SU-DHL-6 (cell line): ENCODE measurements at regions not wholly inside any gene's neighbourhood (a gene's known extent, or its start where the extent isn't known, plus 50 kb on each side); places are given as distances from the start of the nearest gene placed in this dataset.

Experiments used
- H2AFZ ChIP-seq: fragments of 200-600 bp; sonication (generic); 2 replicates; pipeline ENCODE4 v1.6.1; 2014; ENCODE audit warnings: low read depth, mild to moderate bottlenecking, moderate library complexity, mixed read lengths, antibody characterized with exemption, low read length; ENCODE audit not compliant: severe bottlenecking
- H3F3A ChIP-seq: fragments of 200-600 bp; shearing (Covaris generic); 2 replicates; pipeline ENCODE4 v1.6.0; 2016; ENCODE audit warnings: antibody characterized with exemption, mild to moderate bottlenecking; ENCODE audit not compliant: insufficient read depth
- H3K27ac ChIP-seq: fragments of 200-600 bp; sonication (generic); 2 replicates; pipeline ENCODE4 v1.5.1; 2016; ENCODE audit warnings: low read depth, mild to moderate bottlenecking, low read length, moderate library complexity, mixed read lengths
- H3K27me3 ChIP-seq: fragments of 200-600 bp; sonication (generic), shearing (Covaris generic); 2 replicates; pipeline ENCODE4 v1.6.0; 2014; ENCODE audit warnings: mild to moderate bottlenecking, low read length
- H3K36me3 ChIP-seq: fragments of 200-600 bp; sonication (generic); 2 replicates; pipeline ENCODE4 v1.6.1; 2014; ENCODE audit warnings: mild to moderate bottlenecking, low read length, mixed read lengths
- H3K4me2 ChIP-seq: fragments of 300-600, 200-600 bp; shearing (Covaris generic), sonication (generic); 2 replicates; pipeline ENCODE4 v1.6.0; 2014; ENCODE audit warnings: low read length, low read depth, mild to moderate bottlenecking; ENCODE audit not compliant: poor library complexity, severe bottlenecking
- H3K4me3 ChIP-seq: fragments of 200-600 bp; sonication (generic); 2 replicates; pipeline ENCODE4 v1.5.1; 2014; ENCODE audit warnings: antibody characterized with exemption, low read length, mild to moderate bottlenecking, mixed read lengths; ENCODE audit not compliant: insufficient read depth, poor library complexity, severe bottlenecking
- H3K79me2 ChIP-seq: fragments of 200-600 bp; sonication (generic); 2 replicates; pipeline ENCODE4 v1.6.1; 2014; ENCODE audit warnings: mild to moderate bottlenecking, low read length, moderate library complexity; ENCODE audit not compliant: insufficient read depth
- H3K9ac ChIP-seq: fragments of 200-600 bp; sonication (generic); 2 replicates; pipeline ENCODE4 v1.7.0; 2014; ENCODE audit warnings: mild to moderate bottlenecking, low read length
- H3K9me2 ChIP-seq: fragments of 200-600 bp; sonication (generic); replicated peaks from 2 replicates; pipeline ENCODE4 v1.6.1; 2014; ENCODE audit warnings: low read length; ENCODE audit not compliant: insufficient read depth
- H3K9me3 ChIP-seq: fragments of 200-600 bp; sonication (generic); 2 replicates; pipeline ENCODE4 v1.6.1; 2014; ENCODE audit warnings: low read length, mixed read lengths; ENCODE audit not compliant: insufficient read depth
- H4K20me1 ChIP-seq: fragments of 200-600 bp; sonication (generic); 2 replicates; pipeline ENCODE4 v1.6.1; 2014; ENCODE audit warnings: low read depth, mild to moderate bottlenecking, antibody characterized with exemption, low read length, moderate library complexity, mixed read lengths
- EZH2phosphoT487 ChIP-seq: fragments of 200-600 bp; sonication (generic), shearing (Covaris generic); conservative IDR thresholded peaks from 2 replicates; pipeline ENCODE4 v1.6.1; 2018; ENCODE audit warnings: mild to moderate bottlenecking, antibody characterized with exemption, low read length, moderate library complexity, mixed read lengths
- TF ChIP-seq, protein P1 (sequence below): fragments of 200-600 bp; sonication (generic); IDR thresholded peaks from one replicate; pipeline ENCODE4 v1.5.1; 2017; ENCODE audit warnings: antibody characterized with exemption, mild to moderate bottlenecking, low read length, moderate library complexity; ENCODE audit not compliant: insufficient read depth, poor library complexity, severe bottlenecking

DNA sequence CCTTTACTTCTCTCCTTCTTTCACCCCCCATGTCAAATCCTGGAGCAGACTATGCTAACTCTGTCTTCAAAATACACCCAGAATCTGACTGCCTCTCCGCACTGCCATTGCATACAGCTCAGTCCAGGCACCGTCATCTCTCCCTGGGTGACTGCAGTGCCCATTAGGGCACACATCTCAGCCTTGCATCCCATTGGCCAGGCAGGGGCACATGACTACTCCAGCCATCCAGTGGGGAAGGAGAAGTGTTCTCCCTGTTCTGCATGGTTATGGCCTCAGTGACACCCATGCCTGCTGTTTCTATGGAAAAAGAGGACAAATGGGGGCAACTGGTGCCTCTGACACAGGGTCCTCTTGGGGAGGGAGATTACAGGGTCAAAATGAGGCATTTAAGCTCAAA is 270.5 kb downstream of the MATN1 start:
- Histone ChIP-seq H3K4me2 (no peak overlapping the region), H3K27ac (no peak overlapping the region)

GRCh38 chr1:30452170-30452569 is 271.2 kb downstream of the MATN1 start:
- Histone ChIP-seq H3K9me3 (no peaks in the 10 kb centered on the region), H3K27ac (no peak overlapping the region), H3K4me3 (no peak overlapping the region), H3K27me3 (no peaks in the 10 kb centered on the region), H3K4me2 (no peak overlapping the region), H3K9ac (no peak overlapping the region), H3K79me2 (no peaks in the 10 kb centered on the region), H3K9me2 (no peaks in the 10 kb centered on the region), H3F3A (no peaks in the 10 kb centered on the region), H2AFZ (no peak overlapping the region), H4K20me1 (no peaks in the 10 kb centered on the region), H3K36me3 (no peaks in the 10 kb centered on the region)
- TF ChIP-seq EZH2phosphoT487: no peak
- TF ChIP-seq, protein P1, sequence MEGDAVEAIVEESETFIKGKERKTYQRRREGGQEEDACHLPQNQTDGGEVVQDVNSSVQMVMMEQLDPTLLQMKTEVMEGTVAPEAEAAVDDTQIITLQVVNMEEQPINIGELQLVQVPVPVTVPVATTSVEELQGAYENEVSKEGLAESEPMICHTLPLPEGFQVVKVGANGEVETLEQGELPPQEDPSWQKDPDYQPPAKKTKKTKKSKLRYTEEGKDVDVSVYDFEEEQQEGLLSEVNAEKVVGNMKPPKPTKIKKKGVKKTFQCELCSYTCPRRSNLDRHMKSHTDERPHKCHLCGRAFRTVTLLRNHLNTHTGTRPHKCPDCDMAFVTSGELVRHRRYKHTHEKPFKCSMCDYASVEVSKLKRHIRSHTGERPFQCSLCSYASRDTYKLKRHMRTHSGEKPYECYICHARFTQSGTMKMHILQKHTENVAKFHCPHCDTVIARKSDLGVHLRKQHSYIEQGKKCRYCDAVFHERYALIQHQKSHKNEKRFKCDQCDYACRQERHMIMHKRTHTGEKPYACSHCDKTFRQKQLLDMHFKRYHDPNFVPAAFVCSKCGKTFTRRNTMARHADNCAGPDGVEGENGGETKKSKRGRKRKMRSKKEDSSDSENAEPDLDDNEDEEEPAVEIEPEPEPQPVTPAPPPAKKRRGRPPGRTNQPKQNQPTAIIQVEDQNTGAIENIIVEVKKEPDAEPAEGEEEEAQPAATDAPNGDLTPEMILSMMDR: no peak

More for the DNA sequence above, 270.5 kb downstream of the MATN1 start:
- TF ChIP-seq, protein P1: no peak
- TF ChIP-seq EZH2phosphoT487: no peak
- H3K9me2 ChIP-seq: no peaks in the 10 kb centered on the region
- no peaks in the 10 kb centered on the region for H4K20me1 ChIP-seq
- no peak overlapping the region for H3K4me3 ChIP-seq
- H3K36me3 ChIP-seq: no peaks in the 10 kb centered on the region
- H3F3A ChIP-seq: no peaks in the 10 kb centered on the region
- no peak overlapping the region for H2AFZ ChIP-seq
- H3K27me3 ChIP-seq: no peaks in the 10 kb centered on the region
- no peaks in the 10 kb centered on the region for H3K9me3 ChIP-seq
- no peaks in the 10 kb centered on the region for H3K79me2 ChIP-seq
- H3K9ac ChIP-seq: no peak overlapping the region

- no peak overlapping the region for H3K9ac ChIP-seq
- no peaks in the 10 kb centered on the region for H4K20me1 ChIP-seq
- H3F3A ChIP-seq: no peaks in the 10 kb centered on the region
- H3K4me3 ChIP-seq: no peak overlapping the region
- no peaks in the 10 kb centered on the region for H3K9me3 ChIP-seq
- H3K9me2 ChIP-seq: no peaks in the 10 kb centered on the region
- no peaks in the 10 kb centered on the region for H3K27me3 ChIP-seq
- H2AFZ ChIP-seq: no peak overlapping the region
- H3K79me2 ChIP-seq: no peaks in the 10 kb centered on the region
- no peaks in the 10 kb centered on the region for H3K36me3 ChIP-seq
- H3K4me2 ChIP-seq: no peak overlapping the region
- TF ChIP-seq, protein P1: no peak
- TF ChIP-seq EZH2phosphoT487: no peak
- no peak overlapping the region for H3K27ac ChIP-seq
Measured at GRCh38 chr1:30451532-30452125, 271.8 kb downstream of the MATN1 start.
